ENCODE measurements at regions not wholly inside any gene's neighbourhood (a gene's known extent, or its start where the extent isn't known, plus 50 kb on each side); places are given as distances from the start of the nearest gene placed in this dataset.

DNA sequence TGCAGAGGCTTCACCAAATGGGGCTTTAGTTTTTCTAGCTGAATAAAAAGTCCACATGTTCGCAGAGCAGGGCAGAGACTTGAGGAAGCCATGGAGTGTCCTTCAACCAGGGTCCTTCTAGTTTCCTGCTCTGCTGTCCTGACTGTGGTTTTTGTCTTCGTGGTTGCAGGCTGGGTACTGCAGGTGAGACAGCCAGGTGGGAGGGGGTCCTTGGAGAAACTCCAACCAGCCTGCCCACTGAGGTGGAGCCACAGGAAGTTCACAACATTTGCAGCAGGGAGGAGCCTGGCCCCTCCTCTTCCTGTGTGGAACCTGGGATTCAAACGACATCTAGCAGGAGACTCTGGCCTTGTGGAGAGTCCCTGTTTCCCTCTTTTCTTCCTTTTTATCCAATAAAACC lies 68.8 kb upstream of the MYLIP start:
- no peaks in the 10 kb centered on the region for H3K27me3 ChIP-seq (ENCODE audit: control insufficient read depth, low read length)
- H3K4me3 ChIP-seq (ENCODE audit: low read length) = 0 out of 2 replicates have a peak overlapping the region, but pooled peaks have one; percentile 7
- H3K4me2 ChIP-seq (ENCODE audit: low read length) = peak overlapping the region; percentile 40
- H3F3A ChIP-seq (ENCODE audit: control insufficient read depth, insufficient read depth) = no peaks in the 10 kb centered on the region
- no peaks in the 10 kb centered on the region for H3K79me2 ChIP-seq (ENCODE audit: control insufficient read depth, low read length)
- no peaks in the 10 kb centered on the region for H3K9me3 ChIP-seq (ENCODE audit: control insufficient read depth, insufficient read depth, low read length)
- no peak overlapping the region for H3K27ac ChIP-seq (ENCODE audit: low read depth, low read length)
- no peaks in the 10 kb centered on the region for H3K36me3 ChIP-seq (ENCODE audit: control insufficient read depth, low read length)
- H4K20me1 ChIP-seq (ENCODE audit: control insufficient read depth, insufficient read depth, low read depth, low read length) = no peaks in the 10 kb centered on the region
- TF ChIP-seq EZH2phosphoT487 (IDR thresholded peaks at IDR 0.05; ENCODE audit: borderline replicate concordance, low read length) = no peak
- TF ChIP-seq, protein P1, sequence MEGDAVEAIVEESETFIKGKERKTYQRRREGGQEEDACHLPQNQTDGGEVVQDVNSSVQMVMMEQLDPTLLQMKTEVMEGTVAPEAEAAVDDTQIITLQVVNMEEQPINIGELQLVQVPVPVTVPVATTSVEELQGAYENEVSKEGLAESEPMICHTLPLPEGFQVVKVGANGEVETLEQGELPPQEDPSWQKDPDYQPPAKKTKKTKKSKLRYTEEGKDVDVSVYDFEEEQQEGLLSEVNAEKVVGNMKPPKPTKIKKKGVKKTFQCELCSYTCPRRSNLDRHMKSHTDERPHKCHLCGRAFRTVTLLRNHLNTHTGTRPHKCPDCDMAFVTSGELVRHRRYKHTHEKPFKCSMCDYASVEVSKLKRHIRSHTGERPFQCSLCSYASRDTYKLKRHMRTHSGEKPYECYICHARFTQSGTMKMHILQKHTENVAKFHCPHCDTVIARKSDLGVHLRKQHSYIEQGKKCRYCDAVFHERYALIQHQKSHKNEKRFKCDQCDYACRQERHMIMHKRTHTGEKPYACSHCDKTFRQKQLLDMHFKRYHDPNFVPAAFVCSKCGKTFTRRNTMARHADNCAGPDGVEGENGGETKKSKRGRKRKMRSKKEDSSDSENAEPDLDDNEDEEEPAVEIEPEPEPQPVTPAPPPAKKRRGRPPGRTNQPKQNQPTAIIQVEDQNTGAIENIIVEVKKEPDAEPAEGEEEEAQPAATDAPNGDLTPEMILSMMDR (IDR thresholded peaks at IDR 0.05; ENCODE audit: low read depth, low read length, poor library complexity, severe bottlenecking) = no peak
- no peaks in the 10 kb centered on the region for H3K9me2 ChIP-seq (replicated peaks; ENCODE audit: control insufficient read depth, low read length)
- H3K4me1 ChIP-seq (ENCODE audit: control insufficient read depth, low read length) = peaks cover 24% of the 10 kb centered on the region

- Histone ChIP-seq H3K4me1 (ENCODE audit: control insufficient read depth, low read length) (peaks cover 24% of the 10 kb centered on the region), H3K27ac (ENCODE audit: low read depth, low read length) (no peak overlapping the region)
Observed at GRCh38 chr6:16059496-16059895, 69.4 kb upstream of the MYLIP start.

GRCh38 chr6:16058929-16059345 lies 69.9 kb upstream of the MYLIP start:
- H3K4me2 ChIP-seq (ENCODE audit: low read length) = no peak overlapping the region
- no peaks in the 10 kb centered on the region for H3K79me2 ChIP-seq (ENCODE audit: control insufficient read depth, low read length)
- H3F3A ChIP-seq (ENCODE audit: control insufficient read depth, insufficient read depth) = no peaks in the 10 kb centered on the region
- peaks cover 24% of the 10 kb centered on the region for H3K4me1 ChIP-seq (ENCODE audit: control insufficient read depth, low read length)
- no peaks in the 10 kb centered on the region for H3K9me2 ChIP-seq (replicated peaks; ENCODE audit: control insufficient read depth, low read length)
- no peak overlapping the region for H3K27ac ChIP-seq (ENCODE audit: low read depth, low read length)
- H3K4me3 ChIP-seq (ENCODE audit: low read length) = no peak overlapping the region
- TF ChIP-seq, protein P1 (IDR thresholded peaks at IDR 0.05; ENCODE audit: low read depth, low read length, poor library complexity, severe bottlenecking) = no peak
- TF ChIP-seq EZH2phosphoT487 (IDR thresholded peaks at IDR 0.05; ENCODE audit: borderline replicate concordance, low read length) = no peak
- H3K27me3 ChIP-seq (ENCODE audit: control insufficient read depth, low read length) = no peaks in the 10 kb centered on the region
- no peaks in the 10 kb centered on the region for H3K9me3 ChIP-seq (ENCODE audit: control insufficient read depth, insufficient read depth, low read length)
- H3K36me3 ChIP-seq (ENCODE audit: control insufficient read depth, low read length) = no peaks in the 10 kb centered on the region
- no peaks in the 10 kb centered on the region for H4K20me1 ChIP-seq (ENCODE audit: control insufficient read depth, insufficient read depth, low read depth, low read length)

More at GRCh38 chr6:16059496-16059895, 69.4 kb upstream of the MYLIP start:
- peak overlapping the region; percentile 40; the same call in 1 of the 2 replicates for H3K4me2 ChIP-seq (ENCODE audit: low read length)
- no peaks in the 10 kb centered on the region for H3K79me2 ChIP-seq (ENCODE audit: control insufficient read depth, low read length)
- no peak for TF ChIP-seq EZH2phosphoT487 (IDR thresholded peaks at IDR 0.05; ENCODE audit: borderline replicate concordance, low read length)
- TF ChIP-seq, protein P1 (IDR thresholded peaks at IDR 0.05; ENCODE audit: low read depth, low read length, poor library complexity, severe bottlenecking) = no peak
- H3K36me3 ChIP-seq (ENCODE audit: control insufficient read depth, low read length) = no peaks in the 10 kb centered on the region
- H3F3A ChIP-seq (ENCODE audit: control insufficient read depth, insufficient read depth) = no peaks in the 10 kb centered on the region
- 0 out of 2 replicates have a peak overlapping the region, but pooled peaks have one; percentile 7 for H3K4me3 ChIP-seq (ENCODE audit: low read length)
- no peaks in the 10 kb centered on the region for H3K9me3 ChIP-seq (ENCODE audit: control insufficient read depth, insufficient read depth, low read length)
- H3K27me3 ChIP-seq (ENCODE audit: control insufficient read depth, low read length) = no peaks in the 10 kb centered on the region
- no peaks in the 10 kb centered on the region for H4K20me1 ChIP-seq (ENCODE audit: control insufficient read depth, insufficient read depth, low read depth, low read length)
- H3K9me2 ChIP-seq (replicated peaks; ENCODE audit: control insufficient read depth, low read length) = no peaks in the 10 kb centered on the region

Data from DOHH2 (cell line).